Heart left ventricle (tissue), 13 donors: ENCODE measurements at regions not wholly inside any gene's neighbourhood (a gene's known extent, or its start where the extent isn't known, plus 50 kb on each side); places are given as distances from the start of the nearest gene placed in this dataset.

Experiments used
- CTCF ChIP-seq, 12 donors: fragments of 200-600 bp; sonication (generic) in 4 of 12; IDR thresholded peaks; one replicate each; pipeline versions ENCODE4 v1.5.0 to v1.8.0; 2018 to 2022; ENCODE audit warnings: antibody characterized with exemption in 12 of 12, mild to moderate bottlenecking in 5 of 12
- POLR2A ChIP-seq, 2 donors: fragments of 450-650 bp; IDR thresholded peaks; one replicate each; pipeline ENCODE4 v1.6.1; 2017; ENCODE audit warnings: antibody characterized with exemption in 2 of 2, mild to moderate bottlenecking in 2 of 2, moderate library complexity in 2 of 2
- donor health status: ischemic (EF 13 %, LVEDD 7.1; RV severe dilation, severe dysfunction).
- donor health status: DM: no; HTN: yes; CAD: no.
- donor health status: DM: no; HTN: no; CAD: no.
- donor health status: ischemic (EF 25% LVEDD 6.9; RV normal size, moderate dysfunction).
- donor health status: ischemic (EF 25% LVEDD 5.7; RV mildly dilated, moderate dysfunction).
- donor health status: ischemic (EF 35%, LVEDD 5.7; RV mildly dilated, moderate dysfunction).
- donor health status: nonischemic (EF 11% LVEDD 7.7; RV severe dilation, severe dysfunction).
- donor health status: DM: yes; HTN: yes; CAD: no.
- donor health status: PGD.
- donor health status: ischemic (EF 29% LVEDD 5.4; RV normal size, mild dysfunction).
- donor health status: nonischemic (EF 23%, LVEDD 6.1; RV moderate dilation, normal function).

GRCh38 chr2:204237416-204237815 is 300.9 kb downstream of the ICOS start:
- TF ChIP-seq CTCF (IDR thresholded peaks at IDR 0.05) (no peak), POLR2A (IDR thresholded peaks at IDR 0.05) (no peak)
